ENCODE measurements at regions not wholly inside any gene's neighbourhood (a gene's known extent, or its start where the extent isn't known, plus 50 kb on each side); places are given as distances from the start of the nearest gene placed in this dataset.

- TF ChIP-seq, protein P1, sequence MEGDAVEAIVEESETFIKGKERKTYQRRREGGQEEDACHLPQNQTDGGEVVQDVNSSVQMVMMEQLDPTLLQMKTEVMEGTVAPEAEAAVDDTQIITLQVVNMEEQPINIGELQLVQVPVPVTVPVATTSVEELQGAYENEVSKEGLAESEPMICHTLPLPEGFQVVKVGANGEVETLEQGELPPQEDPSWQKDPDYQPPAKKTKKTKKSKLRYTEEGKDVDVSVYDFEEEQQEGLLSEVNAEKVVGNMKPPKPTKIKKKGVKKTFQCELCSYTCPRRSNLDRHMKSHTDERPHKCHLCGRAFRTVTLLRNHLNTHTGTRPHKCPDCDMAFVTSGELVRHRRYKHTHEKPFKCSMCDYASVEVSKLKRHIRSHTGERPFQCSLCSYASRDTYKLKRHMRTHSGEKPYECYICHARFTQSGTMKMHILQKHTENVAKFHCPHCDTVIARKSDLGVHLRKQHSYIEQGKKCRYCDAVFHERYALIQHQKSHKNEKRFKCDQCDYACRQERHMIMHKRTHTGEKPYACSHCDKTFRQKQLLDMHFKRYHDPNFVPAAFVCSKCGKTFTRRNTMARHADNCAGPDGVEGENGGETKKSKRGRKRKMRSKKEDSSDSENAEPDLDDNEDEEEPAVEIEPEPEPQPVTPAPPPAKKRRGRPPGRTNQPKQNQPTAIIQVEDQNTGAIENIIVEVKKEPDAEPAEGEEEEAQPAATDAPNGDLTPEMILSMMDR (IDR thresholded peaks at IDR 0.05) = no peak
- TF ChIP-seq POLR2A (IDR thresholded peaks at IDR 0.05) = no peak
- no peak for TF ChIP-seq EP300 (IDR thresholded peaks at IDR 0.05)
- TF ChIP-seq POLR2AphosphoS5 (IDR thresholded peaks at IDR 0.05) = no peak
Measured at GRCh38 chr4:126734465-126734864, 898.3 kb upstream of the INTU start.
